ENCODE measurements at regions not wholly inside any gene's neighbourhood (a gene's known extent, or its start where the extent isn't known, plus 50 kb on each side); places are given as distances from the start of the nearest gene placed in this dataset.
"Not testable (repeated sequence)": the region's sequence is repeated elsewhere in the genome, so short reads cannot be mapped to it uniquely, and the experiment has no call there.

- Histone ChIP-seq H3K36me3 (no peaks in the 10 kb centered on the region), H3K4me3 (no peak overlapping the region), H3K27me3 (no peaks in the 10 kb centered on the region), H3K4me1 (no peaks in the 10 kb centered on the region), H3K9me3 (no peaks in the 10 kb centered on the region), H3K27ac (no peak overlapping the region)
- TF ChIP-seq, protein P1, sequence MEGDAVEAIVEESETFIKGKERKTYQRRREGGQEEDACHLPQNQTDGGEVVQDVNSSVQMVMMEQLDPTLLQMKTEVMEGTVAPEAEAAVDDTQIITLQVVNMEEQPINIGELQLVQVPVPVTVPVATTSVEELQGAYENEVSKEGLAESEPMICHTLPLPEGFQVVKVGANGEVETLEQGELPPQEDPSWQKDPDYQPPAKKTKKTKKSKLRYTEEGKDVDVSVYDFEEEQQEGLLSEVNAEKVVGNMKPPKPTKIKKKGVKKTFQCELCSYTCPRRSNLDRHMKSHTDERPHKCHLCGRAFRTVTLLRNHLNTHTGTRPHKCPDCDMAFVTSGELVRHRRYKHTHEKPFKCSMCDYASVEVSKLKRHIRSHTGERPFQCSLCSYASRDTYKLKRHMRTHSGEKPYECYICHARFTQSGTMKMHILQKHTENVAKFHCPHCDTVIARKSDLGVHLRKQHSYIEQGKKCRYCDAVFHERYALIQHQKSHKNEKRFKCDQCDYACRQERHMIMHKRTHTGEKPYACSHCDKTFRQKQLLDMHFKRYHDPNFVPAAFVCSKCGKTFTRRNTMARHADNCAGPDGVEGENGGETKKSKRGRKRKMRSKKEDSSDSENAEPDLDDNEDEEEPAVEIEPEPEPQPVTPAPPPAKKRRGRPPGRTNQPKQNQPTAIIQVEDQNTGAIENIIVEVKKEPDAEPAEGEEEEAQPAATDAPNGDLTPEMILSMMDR (IDR thresholded peaks at IDR 0.05) = no peak
- DNase-seq = no peak
- no peak for ATAC-seq
- intact Hi-C loops (cut with DNase I) = no loop called here
Measured at GRCh38 chr6:69580706-69581105, 216.1 kb downstream of the LMBRD1 start.

DNA sequence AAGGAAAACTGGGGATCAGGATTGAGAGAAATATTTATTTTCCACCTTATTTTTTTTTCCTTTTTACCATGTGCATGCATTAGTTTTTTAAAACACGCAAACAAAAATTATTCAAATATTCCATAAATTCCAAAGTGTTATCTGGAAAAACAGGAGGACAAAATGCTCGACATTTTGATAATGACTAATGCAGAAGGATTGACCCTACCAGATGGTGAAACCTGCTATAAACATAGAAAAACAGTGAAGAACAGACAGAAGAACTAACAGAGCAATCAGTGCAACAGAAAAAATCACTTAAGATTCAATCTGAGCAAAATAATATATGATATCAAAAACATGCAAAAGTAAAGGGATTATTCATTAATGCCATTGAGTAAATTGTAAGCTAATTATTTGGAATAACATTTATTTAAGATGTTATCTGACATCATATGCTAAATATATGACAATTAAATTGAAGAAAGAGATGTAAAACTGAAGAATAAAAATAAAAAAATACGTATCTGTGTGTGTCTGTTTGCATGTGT, 218.4 kb downstream of the LMBRD1 start:
- no peak overlapping the region for H3K4me3 ChIP-seq
- no peaks in the 10 kb centered on the region for H3K9me3 ChIP-seq
- H3K4me1 ChIP-seq = no peaks in the 10 kb centered on the region
- no peaks in the 10 kb centered on the region for H3K27me3 ChIP-seq
- TF ChIP-seq, protein P1 (IDR thresholded peaks at IDR 0.05) = no peak
- ATAC-seq (no peak), DNase-seq (no peak)
- no peaks in the 10 kb centered on the region for H3K36me3 ChIP-seq
- intact Hi-C loops (cut with DNase I) = no loop called here
- H3K27ac ChIP-seq = no peak overlapping the region

DNA sequence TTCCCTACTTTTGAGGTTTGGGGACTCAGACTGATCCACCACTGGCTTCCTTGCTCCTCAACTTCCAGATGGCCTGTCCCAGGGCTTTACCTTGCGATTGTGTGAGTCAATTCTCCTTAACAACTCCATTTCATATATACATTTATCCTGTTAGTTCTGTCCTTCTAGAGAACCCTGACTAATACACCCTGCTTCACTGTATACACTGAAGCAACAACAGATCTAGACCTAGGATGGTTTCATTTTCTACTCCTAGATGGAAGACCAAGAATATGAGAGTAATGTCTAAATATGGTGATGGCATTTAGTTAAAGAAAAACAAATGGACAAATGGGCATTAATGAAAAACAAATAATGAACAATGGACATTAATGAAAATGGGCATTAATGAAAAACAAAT, 225.6 kb downstream of the LMBRD1 start:
- H3K27me3 ChIP-seq = no peaks in the 10 kb centered on the region
- H3K4me3 ChIP-seq = no peak overlapping the region
- no peaks in the 10 kb centered on the region for H3K4me1 ChIP-seq
- DNase-seq = no peak
- ATAC-seq = no peak
- TF ChIP-seq, protein P1 (IDR thresholded peaks at IDR 0.05) = no peak
- no peak overlapping the region for H3K27ac ChIP-seq
- peaks cover 3% of the 10 kb centered on the region for H3K9me3 ChIP-seq
- intact Hi-C loops (cut with DNase I) = no loop called here
- H3K36me3 ChIP-seq = no peaks in the 10 kb centered on the region

- H3K4me1 ChIP-seq = no peaks in the 10 kb centered on the region
- no peaks in the 10 kb centered on the region for H3K27me3 ChIP-seq
- intact Hi-C loops (cut with DNase I) = no loop called here
- no peak overlapping the region for H3K4me3 ChIP-seq
- no peak overlapping the region for H3K27ac ChIP-seq
- H3K36me3 ChIP-seq = no peaks in the 10 kb centered on the region
- DNase-seq (no peak), ATAC-seq (no peak)
- H3K9me3 ChIP-seq = peaks cover 3% of the 10 kb centered on the region
- TF ChIP-seq, protein P1 (IDR thresholded peaks at IDR 0.05) = no peak
Measured at GRCh38 chr6:69570106-69570505, 226.7 kb downstream of the LMBRD1 start.

- intact Hi-C loops (cut with DNase I); H3K4me3 ChIP-seq; H3K36me3 ChIP-seq; H3K9me3 ChIP-seq; H3K4me1 ChIP-seq; H3K27ac ChIP-seq; ATAC-seq; H3K27me3 ChIP-seq: not testable (repeated sequence)
- peak; percentile 38 for DNase-seq
Measured at GRCh38 chr6:69560597-69560996, 236.2 kb downstream of the LMBRD1 start.

GRCh38 chr6:69555088-69555638, 241.6 kb downstream of the LMBRD1 start:
- TF ChIP-seq, protein P1 (IDR thresholded peaks at IDR 0.05) = no peak
- ATAC-seq (no peak), DNase-seq (no peak)
- Histone ChIP-seq H3K36me3 (no peaks in the 10 kb centered on the region), H3K4me1 (no peaks in the 10 kb centered on the region), H3K9me3 (no peaks in the 10 kb centered on the region), H3K27me3 (no peaks in the 10 kb centered on the region), H3K27ac (no peak overlapping the region), H3K4me3 (no peak overlapping the region)
- intact Hi-C loops (cut with DNase I) = no loop called here
